GM18873 (cell line): ENCODE measurements at regions not wholly inside any gene's neighbourhood (a gene's known extent, or its start where the extent isn't known, plus 50 kb on each side); places are given as distances from the start of the nearest gene placed in this dataset.
A peak's percentile ranks its signal among the peaks of the same experiment; 100 is the strongest.

Experiments used
- ATAC-seq: cut with Tn5 transposase; IDR thresholded peaks from one replicate; pipeline ENCODE4 v1.9.1; 2021; ENCODE audit warnings: mild to moderate bottlenecking, moderate library complexity, moderate number of reproducible peaks; ENCODE audit not compliant: unreplicated experiment, low FRiP score

- ATAC-seq = peak; percentile 91
Observed at GRCh38 chr7:25031007-25031406, 51.0 kb upstream of the OSBPL3 start.
